ENCODE measurements at regions not wholly inside any gene's neighbourhood (a gene's known extent, or its start where the extent isn't known, plus 50 kb on each side); places are given as distances from the start of the nearest gene placed in this dataset.

GRCh38 chrX:129040124-129040523 is 483.2 kb downstream of the SMARCA1 start:
- TF ChIP-seq CTCF (IDR thresholded peaks at IDR 0.05; ENCODE audit: low read length) (no peak), EZH2phosphoT487 (IDR thresholded peaks at IDR 0.05; ENCODE audit: low read length) (no peak), EZH2 (optimal IDR thresholded peaks at IDR 0.05; ENCODE audit: low read depth, low read length) (no peak)
- Histone ChIP-seq H3K27me3 (replicated peaks; ENCODE audit: insufficient read depth, low read length) (no peaks in the 10 kb centered on the region), H3K9me2 (replicated peaks; ENCODE audit: insufficient read depth, low read length) (no peaks in the 10 kb centered on the region), H3K4me3 (ENCODE audit: low read length) (no peak overlapping the region), H3K9me3 (replicated peaks; ENCODE audit: insufficient read depth, low read length) (no peaks in the 10 kb centered on the region), H3K36me3 (replicated peaks; ENCODE audit: insufficient read depth, low read length) (no peaks in the 10 kb centered on the region), H3K4me1 (ENCODE audit: low read length) (no peaks in the 10 kb centered on the region), H3F3A (ENCODE audit: insufficient read depth, low read length) (no peaks in the 10 kb centered on the region), H3K27ac (ENCODE audit: low read length) (no peak overlapping the region), H3K4me2 (ENCODE audit: low read depth, low read length) (no peak overlapping the region), H2AFZ (ENCODE audit: low read length) (no peak overlapping the region), H3K9ac (ENCODE audit: low read length) (no peak overlapping the region), H3K79me2 (ENCODE audit: low read length) (no peaks in the 10 kb centered on the region), H4K20me1 (ENCODE audit: insufficient read depth, low read length) (no peaks in the 10 kb centered on the region)
- DNase-seq = no peak

GRCh38 chrX:129039176-129039575 is 484.1 kb downstream of the SMARCA1 start:
- Histone ChIP-seq H3K9me3 (replicated peaks; ENCODE audit: insufficient read depth, low read length) (no peaks in the 10 kb centered on the region), H4K20me1 (ENCODE audit: insufficient read depth, low read length) (no peaks in the 10 kb centered on the region), H3K27ac (ENCODE audit: low read length) (no peak overlapping the region)

GRCh38 chrX:129037389-129037788 is 485.9 kb downstream of the SMARCA1 start:
- Histone ChIP-seq H2AFZ (ENCODE audit: low read length) (no peak overlapping the region), H3K79me2 (ENCODE audit: low read length) (no peaks in the 10 kb centered on the region), H3K4me1 (ENCODE audit: low read length) (no peaks in the 10 kb centered on the region), H3K9me3 (replicated peaks; ENCODE audit: insufficient read depth, low read length) (no peaks in the 10 kb centered on the region), H3K9me2 (replicated peaks; ENCODE audit: insufficient read depth, low read length) (no peaks in the 10 kb centered on the region), H3K27me3 (replicated peaks; ENCODE audit: insufficient read depth, low read length) (no peaks in the 10 kb centered on the region), H3K4me3 (ENCODE audit: low read length) (no peak overlapping the region), H3K4me2 (ENCODE audit: low read depth, low read length) (no peak overlapping the region), H3K9ac (ENCODE audit: low read length) (no peak overlapping the region), H3F3A (ENCODE audit: insufficient read depth, low read length) (no peaks in the 10 kb centered on the region), H4K20me1 (ENCODE audit: insufficient read depth, low read length) (no peaks in the 10 kb centered on the region), H3K36me3 (replicated peaks; ENCODE audit: insufficient read depth, low read length) (no peaks in the 10 kb centered on the region), H3K27ac (ENCODE audit: low read length) (no peak overlapping the region)
- TF ChIP-seq EZH2 (optimal IDR thresholded peaks at IDR 0.05; ENCODE audit: low read depth, low read length) = no peak
- no peak for TF ChIP-seq CTCF (IDR thresholded peaks at IDR 0.05; ENCODE audit: low read length)
- TF ChIP-seq EZH2phosphoT487 (IDR thresholded peaks at IDR 0.05; ENCODE audit: low read length) = no peak
- no peak for DNase-seq

More at GRCh38 chrX:129039176-129039575, 484.1 kb downstream of the SMARCA1 start:
- no peak for DNase-seq
- Histone ChIP-seq H3K9me2 (replicated peaks; ENCODE audit: insufficient read depth, low read length) (no peaks in the 10 kb centered on the region), H3K79me2 (ENCODE audit: low read length) (no peaks in the 10 kb centered on the region), H3K9ac (ENCODE audit: low read length) (no peak overlapping the region), H3K4me3 (ENCODE audit: low read length) (no peak overlapping the region), H3K4me2 (ENCODE audit: low read depth, low read length) (no peak overlapping the region), H3F3A (ENCODE audit: insufficient read depth, low read length) (no peaks in the 10 kb centered on the region), H3K4me1 (ENCODE audit: low read length) (no peaks in the 10 kb centered on the region), H3K27me3 (replicated peaks; ENCODE audit: insufficient read depth, low read length) (no peaks in the 10 kb centered on the region), H2AFZ (ENCODE audit: low read length) (no peak overlapping the region), H3K36me3 (replicated peaks; ENCODE audit: insufficient read depth, low read length) (no peaks in the 10 kb centered on the region)
- TF ChIP-seq EZH2 (optimal IDR thresholded peaks at IDR 0.05; ENCODE audit: low read depth, low read length) (no peak), EZH2phosphoT487 (IDR thresholded peaks at IDR 0.05; ENCODE audit: low read length) (no peak), CTCF (IDR thresholded peaks at IDR 0.05; ENCODE audit: low read length) (no peak)
